ENCODE measurements at regions not wholly inside any gene's neighbourhood (a gene's known extent, or its start where the extent isn't known, plus 50 kb on each side); places are given as distances from the start of the nearest gene placed in this dataset.

DNA sequence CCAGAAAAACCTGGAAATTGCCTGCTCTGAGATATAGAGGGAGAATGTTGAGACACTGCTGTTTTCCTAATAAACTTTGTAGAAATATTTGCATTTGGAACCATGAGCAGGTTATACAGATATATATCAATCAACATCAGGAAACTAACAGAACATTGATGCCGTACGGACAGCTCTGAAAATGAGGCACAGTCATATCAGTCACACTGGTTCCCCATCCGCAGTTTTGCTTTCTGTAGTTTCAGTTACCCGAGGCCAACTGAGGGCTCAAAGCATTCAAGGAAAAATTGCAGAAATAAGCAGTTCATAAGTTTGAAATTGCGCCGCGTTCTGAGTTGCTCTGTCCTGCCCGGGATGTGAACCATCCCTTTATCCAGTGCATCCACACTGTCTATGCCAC lies 137.9 kb downstream of the KLF6 start:
- Histone ChIP-seq H3K27me3 (ENCODE audit: low read length) (no peaks in the 10 kb centered on the region), H3K4me2 (ENCODE audit: low read length) (no peak overlapping the region), H3K4me1 (ENCODE audit: insufficient read depth, low read length) (no peaks in the 10 kb centered on the region), H3K27ac (ENCODE audit: low read length) (no peak overlapping the region), H3K36me3 (ENCODE audit: low read depth, low read length) (no peaks in the 10 kb centered on the region), H3K4me3 (ENCODE audit: low read length) (no peak overlapping the region), H3K79me2 (ENCODE audit: low read length) (no peaks in the 10 kb centered on the region), H3K9me2 (replicated peaks; ENCODE audit: low read length) (no peaks in the 10 kb centered on the region), H3F3A (ENCODE audit: low read length, unreplicated experiment) (no peaks in the 10 kb centered on the region), H3K9me3 (ENCODE audit: low read length) (no peaks in the 10 kb centered on the region), H4K20me1 (ENCODE audit: low read length) (no peaks in the 10 kb centered on the region), H3K9ac (ENCODE audit: low read length) (no peak overlapping the region), H2AFZ (ENCODE audit: low read length) (no peak overlapping the region)
- BruUV-seq (replicated peaks) = no TSS peak
- DNase-seq (no peak), ATAC-seq (no peak)
- ChIA-PET POLR2A (ENCODE audit: unreplicated experiment) (interaction anchor here (0.5 kb wide), 1 partner anchor 12 kb away, joined by 23 read pairs; no protein-coding TSS in a partner anchor), CTCF (no interaction called here)
- TF ChIP-seq EZH2phosphoT487 (IDR thresholded peaks at IDR 0.05; ENCODE audit: borderline replicate concordance, low read length) (no peak), EZH2 (IDR thresholded peaks at IDR 0.05; ENCODE audit: low read length, unreplicated experiment) (no peak)
- TF ChIP-seq, protein P1, sequence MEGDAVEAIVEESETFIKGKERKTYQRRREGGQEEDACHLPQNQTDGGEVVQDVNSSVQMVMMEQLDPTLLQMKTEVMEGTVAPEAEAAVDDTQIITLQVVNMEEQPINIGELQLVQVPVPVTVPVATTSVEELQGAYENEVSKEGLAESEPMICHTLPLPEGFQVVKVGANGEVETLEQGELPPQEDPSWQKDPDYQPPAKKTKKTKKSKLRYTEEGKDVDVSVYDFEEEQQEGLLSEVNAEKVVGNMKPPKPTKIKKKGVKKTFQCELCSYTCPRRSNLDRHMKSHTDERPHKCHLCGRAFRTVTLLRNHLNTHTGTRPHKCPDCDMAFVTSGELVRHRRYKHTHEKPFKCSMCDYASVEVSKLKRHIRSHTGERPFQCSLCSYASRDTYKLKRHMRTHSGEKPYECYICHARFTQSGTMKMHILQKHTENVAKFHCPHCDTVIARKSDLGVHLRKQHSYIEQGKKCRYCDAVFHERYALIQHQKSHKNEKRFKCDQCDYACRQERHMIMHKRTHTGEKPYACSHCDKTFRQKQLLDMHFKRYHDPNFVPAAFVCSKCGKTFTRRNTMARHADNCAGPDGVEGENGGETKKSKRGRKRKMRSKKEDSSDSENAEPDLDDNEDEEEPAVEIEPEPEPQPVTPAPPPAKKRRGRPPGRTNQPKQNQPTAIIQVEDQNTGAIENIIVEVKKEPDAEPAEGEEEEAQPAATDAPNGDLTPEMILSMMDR (conservative IDR thresholded peaks at IDR 0.05; ENCODE audit: low read depth, low read length) = no peak
- intact Hi-C loops (cut with micrococcal nuclease) = no loop called here

- ChIA-PET POLR2A (ENCODE audit: unreplicated experiment) (no interaction called here), CTCF (no interaction called here)
- Histone ChIP-seq H3K4me3 (ENCODE audit: low read length) (no peak overlapping the region), H3F3A (ENCODE audit: low read length, unreplicated experiment) (no peaks in the 10 kb centered on the region), H3K4me2 (ENCODE audit: low read length) (no peak overlapping the region), H3K27ac (ENCODE audit: low read length) (no peak overlapping the region), H3K9me2 (replicated peaks; ENCODE audit: low read length) (no peaks in the 10 kb centered on the region), H3K4me1 (ENCODE audit: insufficient read depth, low read length) (no peaks in the 10 kb centered on the region), H4K20me1 (ENCODE audit: low read length) (no peaks in the 10 kb centered on the region), H3K36me3 (ENCODE audit: low read depth, low read length) (no peaks in the 10 kb centered on the region), H3K9ac (ENCODE audit: low read length) (no peak overlapping the region), H2AFZ (ENCODE audit: low read length) (no peak overlapping the region), H3K79me2 (ENCODE audit: low read length) (no peaks in the 10 kb centered on the region), H3K27me3 (ENCODE audit: low read length) (no peaks in the 10 kb centered on the region), H3K9me3 (ENCODE audit: low read length) (no peaks in the 10 kb centered on the region)
- intact Hi-C loops (cut with micrococcal nuclease) = no loop called here
- BruUV-seq (replicated peaks) = no TSS peak
- TF ChIP-seq EZH2phosphoT487 (IDR thresholded peaks at IDR 0.05; ENCODE audit: borderline replicate concordance, low read length) = no peak
- no peak for TF ChIP-seq EZH2 (IDR thresholded peaks at IDR 0.05; ENCODE audit: low read length, unreplicated experiment)
- TF ChIP-seq, protein P1 (conservative IDR thresholded peaks at IDR 0.05; ENCODE audit: low read depth, low read length) = no peak
- DNase-seq (no peak), ATAC-seq (no peak)
These were observed 139.6 kb downstream of the KLF6 start for GRCh38 chr10:3645406-3645805.

DNA sequence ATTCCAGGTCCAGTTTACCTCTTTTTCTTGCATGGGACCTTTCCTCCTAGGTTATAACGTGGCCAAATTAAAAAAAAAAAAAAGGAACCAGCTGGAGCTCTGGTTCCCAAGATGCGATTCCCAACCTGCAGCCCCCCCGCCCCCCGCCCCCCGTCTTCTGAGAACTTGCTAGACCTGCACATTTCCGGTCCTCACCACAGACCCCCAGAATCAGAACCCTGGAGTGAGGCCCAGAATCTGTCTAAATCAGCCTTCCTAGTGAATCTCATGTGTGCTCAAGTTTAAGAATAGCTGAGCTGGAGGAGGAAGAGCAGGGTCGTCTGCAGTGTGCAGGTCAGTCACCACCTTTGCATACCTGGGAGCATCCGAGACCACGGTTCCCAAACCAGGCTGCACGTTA lies 144.2 kb downstream of the KLF6 start:
- POLR2A ChIA-PET (ENCODE audit: unreplicated experiment) = interaction anchor here (0.6 to 0.7 kb wide), 2 partner anchors 12 to 79 kb away, joined by 5 to 10 read pairs; no protein-coding TSS in a partner anchor

More for the DNA sequence above, 144.2 kb downstream of the KLF6 start:
- DNase-seq (no peak), ATAC-seq (no peak)
- Histone ChIP-seq H4K20me1 (ENCODE audit: low read length) (no peaks in the 10 kb centered on the region), H3K9ac (ENCODE audit: low read length) (no peak overlapping the region), H3K27me3 (ENCODE audit: low read length) (no peaks in the 10 kb centered on the region), H3K4me1 (ENCODE audit: insufficient read depth, low read length) (no peaks in the 10 kb centered on the region; the same call in 1 of the 2 replicates), H3K9me3 (ENCODE audit: low read length) (no peaks in the 10 kb centered on the region), H3K4me2 (ENCODE audit: low read length) (no peak overlapping the region), H3K79me2 (ENCODE audit: low read length) (no peaks in the 10 kb centered on the region), H3K36me3 (ENCODE audit: low read depth, low read length) (no peaks in the 10 kb centered on the region), H2AFZ (ENCODE audit: low read length) (no peak overlapping the region), H3F3A (ENCODE audit: low read length, unreplicated experiment) (no peaks in the 10 kb centered on the region), H3K9me2 (replicated peaks; ENCODE audit: low read length) (no peaks in the 10 kb centered on the region), H3K27ac (ENCODE audit: low read length) (no peak overlapping the region), H3K4me3 (ENCODE audit: low read length) (no peak overlapping the region)
- CTCF ChIA-PET = no interaction called here
- intact Hi-C loops (cut with micrococcal nuclease) = no loop called here
- BruUV-seq (replicated peaks) = no TSS peak
- TF ChIP-seq EZH2phosphoT487 (IDR thresholded peaks at IDR 0.05; ENCODE audit: borderline replicate concordance, low read length) = no peak
- TF ChIP-seq, protein P1 (conservative IDR thresholded peaks at IDR 0.05; ENCODE audit: low read depth, low read length) = no peak
- no peak for TF ChIP-seq EZH2 (IDR thresholded peaks at IDR 0.05; ENCODE audit: low read length, unreplicated experiment)

All from PC-3 (cell line).